Activated naive CD8-positive, alpha-beta T cell treated with anti-CD3 and anti-CD28 coated beads, Interleukin-2, amount 10 ng/mL, durations not matched to agents 7 days and 5 days (primary cell): ENCODE measurements at regions not wholly inside any gene's neighbourhood (a gene's known extent, or its start where the extent isn't known, plus 50 kb on each side); places are given as distances from the start of the nearest gene placed in this dataset.

Source experiments
- ATAC-seq: fragments of 150-1000 bp; cut with Tn5 transposase; one replicate; pipeline ENCODE4 v1.10.0; 2021; ENCODE audit warnings: low read depth, moderate library complexity
- POLR2A ChIA-PET: fragments of 350-600 bp; sonication (Branson Sonifier 250); formaldehyde crosslinking; loops from one replicate; lab custom pipeline; 2021; ENCODE audit warnings: antibody characterized with exemption; lab: Charles Lee
- DNase-seq: peaks from one replicate; pipeline ENCODE4 v3.0.0; 2021
- H3K27ac Mint-ChIP-seq: one replicate; pipeline ENCODE4 v1.8.0; 2022; ENCODE audit warnings: mild to moderate bottlenecking, mixed read lengths
- H3K27me3 Mint-ChIP-seq: one replicate; pipeline ENCODE4 v1.8.0; 2022; ENCODE audit warnings: mild to moderate bottlenecking, moderate library complexity, mixed read lengths
- H3K36me3 Mint-ChIP-seq: one replicate; pipeline ENCODE4 v1.8.0; 2021; ENCODE audit warnings: mild to moderate bottlenecking, mixed read lengths
- H3K4me1 Mint-ChIP-seq: one replicate; pipeline ENCODE4 v1.8.0; 2021; ENCODE audit warnings: mixed read lengths
- H3K4me3 Mint-ChIP-seq: one replicate; pipeline ENCODE4 v1.8.0; 2022; ENCODE audit warnings: mild to moderate bottlenecking, moderate library complexity, mixed read lengths
- H3K9me3 Mint-ChIP-seq: one replicate; pipeline ENCODE4 v1.8.0; 2021; ENCODE audit warnings: mixed read lengths

GRCh38 chr17:79212149-79213087, 137.8 kb downstream of the ENGASE start:
- no peaks in the 10 kb centered on the region for H3K4me1 Mint-ChIP-seq
- H3K9me3 Mint-ChIP-seq: no peaks in the 10 kb centered on the region
- DNase-seq: no peak
- no peaks in the 10 kb centered on the region for H3K36me3 Mint-ChIP-seq
- ATAC-seq: no peak
- no peak overlapping the region for H3K4me3 Mint-ChIP-seq
- POLR2A ChIA-PET: no interaction called here
- H3K27me3 Mint-ChIP-seq: peaks cover 12% of the 10 kb centered on the region
- H3K27ac Mint-ChIP-seq: no peak overlapping the region

DNA sequence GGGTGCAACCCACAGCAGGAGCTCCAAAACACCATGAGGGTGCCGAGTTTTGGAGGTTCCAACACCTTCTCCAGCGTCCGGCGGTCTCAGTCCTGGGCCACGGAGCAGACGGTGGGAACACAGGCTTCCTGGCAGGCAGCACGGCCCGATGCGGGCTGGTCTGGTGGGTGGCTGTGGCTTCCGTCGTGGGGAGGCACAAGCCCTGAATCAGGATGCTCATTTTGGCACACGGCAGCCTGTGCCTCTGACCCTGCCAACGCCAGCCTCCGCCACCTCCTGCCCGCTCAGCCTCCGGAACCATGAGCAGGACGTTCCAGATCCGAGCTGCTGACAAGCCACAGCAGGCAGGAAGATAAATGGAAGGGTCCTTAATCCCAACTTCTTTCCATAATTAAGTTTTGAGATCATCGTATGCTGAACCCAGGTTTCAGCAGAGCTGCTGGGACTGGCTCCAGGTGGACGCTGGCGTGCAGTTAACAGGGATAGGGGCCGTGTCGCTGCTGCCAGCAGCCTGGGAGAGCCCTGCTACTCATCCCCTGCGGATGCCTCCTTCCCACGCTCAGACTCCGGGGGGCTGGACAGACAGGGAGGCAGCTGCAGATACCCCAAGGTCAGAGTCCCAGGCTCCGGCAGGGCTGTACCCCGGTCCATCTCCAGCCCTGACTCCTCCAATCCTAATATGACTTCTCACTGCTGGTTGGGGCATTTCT, 136.6 kb downstream of the ENGASE start:
- no peaks in the 10 kb centered on the region for H3K36me3 Mint-ChIP-seq
- H3K4me1 Mint-ChIP-seq: no peaks in the 10 kb centered on the region
- H3K4me3 Mint-ChIP-seq: no peak overlapping the region
- H3K27me3 Mint-ChIP-seq: peaks cover 12% of the 10 kb centered on the region
- no peaks in the 10 kb centered on the region for H3K9me3 Mint-ChIP-seq
- POLR2A ChIA-PET: no interaction called here
- DNase-seq (no peak), ATAC-seq (no peak)
- H3K27ac Mint-ChIP-seq: no peak overlapping the region

DNA sequence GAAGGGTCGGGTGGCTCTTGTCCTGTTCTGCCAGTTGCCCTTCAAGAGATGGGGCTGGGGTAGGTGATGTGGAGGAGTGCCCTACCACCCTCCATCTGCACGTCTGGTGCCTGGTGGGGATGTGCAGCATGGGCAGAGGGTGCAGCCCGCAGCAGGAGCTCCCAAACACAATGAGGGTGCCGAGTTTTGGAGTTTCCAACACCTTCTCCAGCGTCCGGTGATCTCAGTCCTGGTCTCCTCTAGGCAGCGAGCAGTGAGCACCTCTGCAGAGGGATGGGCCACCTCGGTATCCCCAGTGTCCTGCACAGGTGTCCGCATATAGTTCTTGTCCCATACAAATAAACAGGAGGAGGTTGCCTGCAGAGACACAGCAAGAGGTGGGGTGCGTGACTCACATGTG, 136.0 kb downstream of the ENGASE start:
- no peaks in the 10 kb centered on the region for H3K9me3 Mint-ChIP-seq
- H3K27me3 Mint-ChIP-seq: peaks cover 11% of the 10 kb centered on the region
- no peak for DNase-seq
- no peaks in the 10 kb centered on the region for H3K36me3 Mint-ChIP-seq
- H3K4me1 Mint-ChIP-seq: no peaks in the 10 kb centered on the region
- no peak for ATAC-seq
- POLR2A ChIA-PET: no interaction called here
- no peak overlapping the region for H3K27ac Mint-ChIP-seq
- H3K4me3 Mint-ChIP-seq: no peak overlapping the region

- Mint-ChIP-seq H3K4me3 (no peak overlapping the region), H3K27me3 (peaks cover 7% of the 10 kb centered on the region), H3K27ac (no peak overlapping the region), H3K36me3 (no peaks in the 10 kb centered on the region), H3K9me3 (no peaks in the 10 kb centered on the region), H3K4me1 (no peaks in the 10 kb centered on the region)
- POLR2A ChIA-PET: no interaction called here
- ATAC-seq: no peak
- no peak for DNase-seq
Observed at GRCh38 chr17:79207960-79208359, 133.3 kb downstream of the ENGASE start.

GRCh38 chr17:79205688-79206205, 131.1 kb downstream of the ENGASE start:
- Mint-ChIP-seq H3K27me3 (peaks cover 4% of the 10 kb centered on the region), H3K27ac (no peak overlapping the region), H3K4me1 (no peaks in the 10 kb centered on the region)

DNA sequence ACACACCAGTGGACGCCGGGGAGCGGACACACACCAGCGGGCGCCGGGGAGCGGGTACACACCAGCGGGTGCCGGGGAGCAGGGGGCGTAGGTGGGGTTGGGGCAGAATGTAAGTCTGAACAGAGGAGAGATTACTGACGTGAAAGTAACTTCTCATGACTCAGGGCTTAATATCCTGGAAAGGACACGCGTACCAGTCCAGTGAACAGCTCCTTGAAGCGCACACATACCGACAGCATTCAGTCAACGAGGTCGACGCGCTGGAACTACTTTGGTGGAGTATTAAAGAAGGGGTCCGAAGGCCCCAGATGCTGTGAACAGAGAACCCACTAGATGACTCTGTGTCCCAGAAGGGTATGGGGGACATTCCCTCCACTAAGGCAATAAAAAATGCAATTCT, 129.6 kb downstream of the ENGASE start:
- ATAC-seq (no peak), DNase-seq (no peak)
- H3K36me3 Mint-ChIP-seq: no peaks in the 10 kb centered on the region
- no peaks in the 10 kb centered on the region for H3K4me1 Mint-ChIP-seq
- POLR2A ChIA-PET: no interaction called here
- H3K4me3 Mint-ChIP-seq: no peak overlapping the region
- H3K9me3 Mint-ChIP-seq: no peaks in the 10 kb centered on the region
- H3K27me3 Mint-ChIP-seq: peaks cover 4% of the 10 kb centered on the region
- H3K27ac Mint-ChIP-seq: no peak overlapping the region

More at GRCh38 chr17:79205688-79206205, 131.1 kb downstream of the ENGASE start:
- no peak for DNase-seq
- no peak for ATAC-seq
- H3K9me3 Mint-ChIP-seq: no peaks in the 10 kb centered on the region
- POLR2A ChIA-PET: no interaction called here
- no peak overlapping the region for H3K4me3 Mint-ChIP-seq
- no peaks in the 10 kb centered on the region for H3K36me3 Mint-ChIP-seq

DNA sequence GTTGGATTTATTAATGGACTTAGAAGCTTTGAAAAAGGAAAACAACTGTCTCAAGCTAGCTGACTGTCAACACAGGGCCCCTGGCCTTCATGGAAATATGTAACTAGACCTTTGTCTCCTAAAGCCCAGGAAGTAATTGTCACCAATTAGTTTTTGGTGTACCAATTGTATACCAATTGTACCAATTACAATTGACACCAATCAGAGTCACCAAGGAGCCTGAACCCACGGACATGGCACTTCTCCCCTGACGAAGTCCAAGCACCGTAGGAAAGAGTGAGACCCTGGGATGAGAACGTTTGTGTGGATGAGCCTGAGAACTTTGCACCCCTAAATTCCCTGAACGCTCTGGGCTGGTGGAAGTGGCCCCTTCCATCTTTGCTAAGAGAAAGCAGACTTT, 129.0 kb downstream of the ENGASE start:
- H3K9me3 Mint-ChIP-seq: no peaks in the 10 kb centered on the region
- H3K27ac Mint-ChIP-seq: no peak overlapping the region
- peaks cover 4% of the 10 kb centered on the region for H3K27me3 Mint-ChIP-seq
- ATAC-seq (no peak), DNase-seq (no peak)
- H3K36me3 Mint-ChIP-seq: no peaks in the 10 kb centered on the region
- no peak overlapping the region for H3K4me3 Mint-ChIP-seq
- POLR2A ChIA-PET: no interaction called here
- no peaks in the 10 kb centered on the region for H3K4me1 Mint-ChIP-seq

DNA sequence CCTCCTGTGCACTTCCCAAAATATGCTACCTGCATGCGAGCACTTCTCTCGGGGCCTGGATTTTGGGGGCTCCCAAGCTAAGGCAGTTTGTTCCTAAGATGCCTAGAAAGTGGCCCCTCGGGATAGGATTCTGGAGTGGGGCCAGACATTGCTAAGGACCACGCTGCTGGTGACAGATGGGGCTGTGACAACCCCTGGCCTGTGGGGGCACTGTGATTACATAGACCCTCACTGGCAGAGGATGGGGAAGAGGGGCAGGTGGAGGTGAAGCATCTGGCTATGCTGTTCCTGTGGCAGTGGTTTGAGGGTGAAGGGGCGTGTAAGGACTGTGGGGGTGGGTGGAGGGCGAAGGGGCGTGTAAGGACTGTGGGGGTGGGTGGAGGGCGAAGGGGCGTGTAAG, 128.4 kb downstream of the ENGASE start:
- no peaks in the 10 kb centered on the region for H3K4me1 Mint-ChIP-seq
- ATAC-seq (no peak), DNase-seq (no peak)
- H3K4me3 Mint-ChIP-seq: no peak overlapping the region
- H3K9me3 Mint-ChIP-seq: no peaks in the 10 kb centered on the region
- POLR2A ChIA-PET: no interaction called here
- no peak overlapping the region for H3K27ac Mint-ChIP-seq
- no peaks in the 10 kb centered on the region for H3K36me3 Mint-ChIP-seq
- peaks cover 4% of the 10 kb centered on the region for H3K27me3 Mint-ChIP-seq

GRCh38 chr17:79202480-79202879, 127.9 kb downstream of the ENGASE start:
- Mint-ChIP-seq H3K27ac (no peak overlapping the region), H3K27me3 (peaks cover 4% of the 10 kb centered on the region), H3K4me1 (no peaks in the 10 kb centered on the region), H3K4me3 (no peak overlapping the region), H3K9me3 (no peaks in the 10 kb centered on the region), H3K36me3 (no peaks in the 10 kb centered on the region)
- DNase-seq (no peak), ATAC-seq (no peak)
- POLR2A ChIA-PET: no interaction called here

GRCh38 chr17:79201536-79202227, 127.1 kb downstream of the ENGASE start:
- POLR2A ChIA-PET: no interaction called here
- H3K27ac Mint-ChIP-seq: no peak overlapping the region
- peaks cover 4% of the 10 kb centered on the region for H3K27me3 Mint-ChIP-seq
- ATAC-seq (no peak), DNase-seq (no peak)
- H3K9me3 Mint-ChIP-seq: no peaks in the 10 kb centered on the region
- H3K4me3 Mint-ChIP-seq: no peak overlapping the region
- H3K36me3 Mint-ChIP-seq: no peaks in the 10 kb centered on the region
- no peaks in the 10 kb centered on the region for H3K4me1 Mint-ChIP-seq

DNA sequence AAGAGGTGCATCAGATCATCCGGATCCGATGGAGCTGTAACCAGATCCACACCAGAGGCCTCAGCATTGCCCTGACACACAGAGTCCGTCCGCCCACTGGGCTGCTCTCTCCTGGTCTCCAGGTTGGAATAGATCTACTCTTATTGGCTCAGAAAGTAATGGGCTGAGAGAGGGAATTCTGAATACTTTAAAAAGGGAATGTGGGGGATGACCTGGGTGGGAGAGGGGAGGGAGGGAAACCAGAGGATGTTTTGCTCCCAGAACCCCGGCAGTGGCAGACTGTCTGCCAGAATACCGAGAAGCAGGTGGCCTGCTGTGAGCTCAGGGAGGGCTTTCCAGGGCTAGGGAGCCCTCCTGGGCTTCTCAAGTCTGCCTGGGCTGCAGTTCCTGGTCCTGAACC, 126.5 kb downstream of the ENGASE start:
- H3K27me3 Mint-ChIP-seq: peaks cover 4% of the 10 kb centered on the region
- no peaks in the 10 kb centered on the region for H3K4me1 Mint-ChIP-seq
- H3K9me3 Mint-ChIP-seq: no peaks in the 10 kb centered on the region
- H3K4me3 Mint-ChIP-seq: no peak overlapping the region
- H3K36me3 Mint-ChIP-seq: no peaks in the 10 kb centered on the region
- POLR2A ChIA-PET: no interaction called here
- H3K27ac Mint-ChIP-seq: no peak overlapping the region
- DNase-seq (no peak), ATAC-seq (no peak)

DNA sequence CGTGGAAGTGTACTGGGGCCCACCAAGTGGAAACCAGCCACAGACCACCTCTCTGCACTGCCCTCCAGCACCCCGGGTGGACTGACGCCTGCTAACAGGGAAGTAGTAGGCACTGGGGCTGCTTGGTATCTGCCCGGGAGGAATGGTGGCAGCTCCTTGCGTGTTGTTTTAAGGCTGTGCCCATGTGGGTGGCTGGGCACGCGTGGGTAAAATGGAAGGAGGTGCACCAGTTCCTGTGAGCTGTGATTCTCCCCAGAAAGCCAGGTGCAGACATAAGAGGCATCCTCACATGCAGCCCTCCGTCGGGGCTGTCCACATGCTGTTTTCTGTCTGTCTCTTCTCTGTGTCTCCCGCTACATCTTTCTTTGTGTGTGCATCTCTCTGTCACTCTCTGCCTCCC, 122.3 kb downstream of the ENGASE start:
- POLR2A ChIA-PET: no interaction called here
- Mint-ChIP-seq H3K9me3 (no peaks in the 10 kb centered on the region), H3K36me3 (no peaks in the 10 kb centered on the region), H3K27me3 (peaks cover 8% of the 10 kb centered on the region), H3K4me3 (no peak overlapping the region), H3K27ac (no peak overlapping the region), H3K4me1 (no peaks in the 10 kb centered on the region)
- ATAC-seq (no peak), DNase-seq (no peak)

- H3K27ac Mint-ChIP-seq: no peak overlapping the region
- ATAC-seq: no peak
- POLR2A ChIA-PET: no interaction called here
- H3K4me3 Mint-ChIP-seq: no peak overlapping the region
- H3K36me3 Mint-ChIP-seq: no peaks in the 10 kb centered on the region
- no peaks in the 10 kb centered on the region for H3K9me3 Mint-ChIP-seq
- DNase-seq: peak; percentile 69
- peaks cover 22% of the 10 kb centered on the region for H3K27me3 Mint-ChIP-seq
- no peaks in the 10 kb centered on the region for H3K4me1 Mint-ChIP-seq
Observed at GRCh38 chr17:79192503-79193351, 118.1 kb downstream of the ENGASE start.
